ENCODE measurements at regions not wholly inside any gene's neighbourhood (a gene's known extent, or its start where the extent isn't known, plus 50 kb on each side); places are given as distances from the start of the nearest gene placed in this dataset.

- H2AFZ ChIP-seq: no peak overlapping the region
- WGBS (ENCODE audit: low lambda C conversion rate, missing lambda C conversion rate): 83% methylated on average over 1 of the region's 1 CpG
Measured at GRCh38 chr15:62782896-62783295, 259.7 kb upstream of the TPM1 start.

GRCh38 chr15:62783303-62783957 is 259.1 kb upstream of the TPM1 start:
- Histone ChIP-seq H3K4me3 (no peak overlapping the region), H3K9me2 (replicated peaks; ENCODE audit: insufficient read depth) (no peaks in the 10 kb centered on the region), H3K79me2 (no peaks in the 10 kb centered on the region), H3K9me3 (ENCODE audit: low read depth) (no peaks in the 10 kb centered on the region), H4K20me1 (ENCODE audit: insufficient read depth, poor library complexity, severe bottlenecking) (no peaks in the 10 kb centered on the region), H3K27me3 (no peaks in the 10 kb centered on the region), H3K27ac (no peak overlapping the region), H3K36me3 (replicated peaks; ENCODE audit: insufficient read depth, low read depth) (no peaks in the 10 kb centered on the region), H3K4me1 (ENCODE audit: insufficient read depth) (peaks cover 13% of the 10 kb centered on the region), H2AFZ (no peak overlapping the region), H3K4me2 (no peak overlapping the region)
- TF ChIP-seq EZH2phosphoT487 (IDR thresholded peaks at IDR 0.05; ENCODE audit: low read depth, severe bottlenecking, unreplicated experiment): no peak
- TF ChIP-seq EZH2 (IDR thresholded peaks at IDR 0.05; ENCODE audit: borderline replicate concordance): no peak
- TF ChIP-seq CTCF (IDR thresholded peaks at IDR 0.05; ENCODE audit: poor library complexity): no peak
- no peak for DNase-seq (ENCODE audit: low spot score)
- WGBS (ENCODE audit: low lambda C conversion rate, missing lambda C conversion rate): 91% methylated on average over 13 of the region's 14 CpGs

More at GRCh38 chr15:62782896-62783295, 259.7 kb upstream of the TPM1 start:
- Histone ChIP-seq H3K4me2 (no peak overlapping the region), H3K9me2 (replicated peaks; ENCODE audit: insufficient read depth) (no peaks in the 10 kb centered on the region), H3K79me2 (no peaks in the 10 kb centered on the region), H3K9me3 (ENCODE audit: low read depth) (no peaks in the 10 kb centered on the region), H3K4me1 (ENCODE audit: insufficient read depth) (peaks cover 13% of the 10 kb centered on the region), H3K27me3 (no peaks in the 10 kb centered on the region), H3K36me3 (replicated peaks; ENCODE audit: insufficient read depth, low read depth) (no peaks in the 10 kb centered on the region), H4K20me1 (ENCODE audit: insufficient read depth, poor library complexity, severe bottlenecking) (no peaks in the 10 kb centered on the region), H3K4me3 (no peak overlapping the region), H3K27ac (no peak overlapping the region)
- TF ChIP-seq EZH2phosphoT487 (IDR thresholded peaks at IDR 0.05; ENCODE audit: low read depth, severe bottlenecking, unreplicated experiment): no peak
- no peak for TF ChIP-seq CTCF (IDR thresholded peaks at IDR 0.05; ENCODE audit: poor library complexity)
- no peak for TF ChIP-seq EZH2 (IDR thresholded peaks at IDR 0.05; ENCODE audit: borderline replicate concordance)
- DNase-seq (ENCODE audit: low spot score): no peak

GRCh38 chr15:62785881-62786828 is 256.4 kb upstream of the TPM1 start:
- H3K4me3 ChIP-seq: no peak overlapping the region
- 45% methylated on average over 10 of the region's 10 CpGs for WGBS (ENCODE audit: low lambda C conversion rate, missing lambda C conversion rate)
- no peaks in the 10 kb centered on the region for H4K20me1 ChIP-seq (ENCODE audit: insufficient read depth, poor library complexity, severe bottlenecking)
- H3K27me3 ChIP-seq: no peaks in the 10 kb centered on the region
- no peak for DNase-seq (ENCODE audit: low spot score)
- H3K4me2 ChIP-seq: no peak overlapping the region
- H3K36me3 ChIP-seq (replicated peaks; ENCODE audit: insufficient read depth, low read depth): no peaks in the 10 kb centered on the region
- H3K9me3 ChIP-seq (ENCODE audit: low read depth): no peaks in the 10 kb centered on the region
- no peak overlapping the region for H2AFZ ChIP-seq
- H3K4me1 ChIP-seq (ENCODE audit: insufficient read depth): peaks cover 13% of the 10 kb centered on the region
- TF ChIP-seq CTCF (IDR thresholded peaks at IDR 0.05; ENCODE audit: poor library complexity) (no peak), EZH2 (IDR thresholded peaks at IDR 0.05; ENCODE audit: borderline replicate concordance) (no peak)
- H3K27ac ChIP-seq: no peak overlapping the region
- H3K9me2 ChIP-seq (replicated peaks; ENCODE audit: insufficient read depth): no peaks in the 10 kb centered on the region
- no peaks in the 10 kb centered on the region for H3K79me2 ChIP-seq
